SH-SY5Y (cell line): ENCODE measurements at regions not wholly inside any gene's neighbourhood (a gene's known extent, or its start where the extent isn't known, plus 50 kb on each side); places are given as distances from the start of the nearest gene placed in this dataset.

Source experiments
- GATA2 ChIP-seq: IDR thresholded peaks from 2 replicates; pipeline ENCODE4 v1.6.1; 2011; ENCODE audit warnings: mild to moderate bottlenecking, low read depth, low read length
- GATA3 ChIP-seq: IDR thresholded peaks from 2 replicates; pipeline ENCODE4 v1.6.1; 2011; ENCODE audit warnings: low read depth, mild to moderate bottlenecking, low read length, moderate library complexity

DNA sequence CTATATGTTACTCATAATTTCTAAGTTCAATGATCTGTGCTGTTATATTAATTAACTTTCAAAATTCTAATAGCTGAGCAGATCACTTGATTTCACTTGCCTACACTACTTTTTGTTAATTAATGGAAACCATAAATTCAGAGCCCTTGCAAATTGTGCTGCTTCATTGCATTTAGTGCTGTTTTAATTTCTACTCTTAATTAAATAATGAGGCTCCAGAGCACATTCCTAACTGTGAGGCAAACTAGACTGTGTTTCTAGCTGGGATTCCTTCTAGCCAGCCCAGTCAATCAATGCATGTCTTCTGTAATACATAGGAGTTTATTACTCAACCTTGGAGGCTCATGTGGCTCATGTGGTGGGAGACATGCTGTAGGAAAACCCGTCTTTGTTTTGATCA, 301.1 kb upstream of the GOLIM4 start:
- no peak for TF ChIP-seq GATA2
- TF ChIP-seq GATA3, result no peak
